SK-N-SH (cell line): ENCODE measurements at regions not wholly inside any gene's neighbourhood (a gene's known extent, or its start where the extent isn't known, plus 50 kb on each side); places are given as distances from the start of the nearest gene placed in this dataset.

Experiments
- CTCF ChIA-PET: fragments of 300-600, 350-600 bp; formaldehyde crosslinking; extraction: SDS; loops from one replicate; lab custom pipeline; 2021; lab: Yijun Ruan, JAX
- POLR2A ChIA-PET: fragments of 350-600 bp; sonication (Branson Sonifier 250); formaldehyde crosslinking; extraction: SDS; loops from one replicate; lab custom pipeline; 2020; ENCODE audit warnings: antibody characterized with exemption, inconsistent platforms; lab: Yijun Ruan, JAX
- DNase-seq: peaks from one replicate; pipeline ENCODE4 v3.0.0; 2012
- H2AFZ ChIP-seq: fragments of 200-600 bp; sonication (generic); 2 replicates; pipeline ENCODE4 v1.8.1; 2016; ENCODE audit warnings: antibody characterized with exemption, mild to moderate bottlenecking, low read depth
- H3F3A ChIP-seq: fragments of 200-600 bp; sonication (generic); replicated peaks from 2 replicates; pipeline ENCODE3; 2016; ENCODE audit warnings: antibody characterized with exemption, mild to moderate bottlenecking; ENCODE audit not compliant: insufficient read depth
- H3K27ac ChIP-seq, 2 experiments: fragments of 200-500 bp in 1 of 2; fragments of 200-600 bp in 1 of 2; sonication (Bioruptor generic) in 1 of 2; sonication (generic), shearing (Covaris generic) in 1 of 2; 2 replicates each; pipeline versions ENCODE4 v1.5.1 to v1.6.1; 2014 to 2016; ENCODE audit warnings: low read depth in 2 of 2, inconsistent platforms in 1 of 2, low read length in 1 of 2, mild to moderate bottlenecking in 1 of 2, mixed read lengths in 1 of 2
- H3K27me3 ChIP-seq: fragments of 200-600 bp; sonication (generic), shearing (Covaris generic); 2 replicates; pipeline ENCODE4 v1.6.1; 2016; ENCODE audit warnings: mixed run types; ENCODE audit not compliant: insufficient read depth
- H3K36me3 ChIP-seq, 2 experiments: fragments of 200-500 bp in 1 of 2; fragments of 200-600 bp in 1 of 2; sonication (Bioruptor generic) in 1 of 2; sonication (generic) in 1 of 2; replicated peaks in 1 of 2; 2 replicates each; pipeline versions ENCODE3 to v1.5.1; 2014 to 2016; ENCODE audit warnings: low read length in 1 of 2, mild to moderate bottlenecking in 1 of 2; ENCODE audit not compliant: insufficient read depth in 2 of 2, control insufficient read depth in 1 of 2
- H3K4me1 ChIP-seq, 2 experiments: fragments of 200-500 bp in 1 of 2; fragments of 200-600 bp in 1 of 2; sonication (Bioruptor generic) in 1 of 2; sonication (generic), shearing (Covaris generic) in 1 of 2; 2 replicates each; pipeline versions ENCODE4 v1.5.1 to v1.6.1; 2014 to 2016; ENCODE audit warnings: low read depth in 1 of 2, low read length in 1 of 2, mixed run types in 1 of 2; ENCODE audit not compliant: insufficient read depth in 2 of 2, control insufficient read depth in 1 of 2
- H3K4me2 ChIP-seq: fragments of 200-600 bp; sonication (generic), shearing (Covaris generic); 2 replicates; pipeline ENCODE4 v1.6.1; 2017; ENCODE audit warnings: mixed run types
- H3K4me3 ChIP-seq, 2 experiments: fragments of 200-500 bp in 1 of 2; fragments of 200-600 bp in 1 of 2; sonication (Bioruptor generic) in 1 of 2; sonication (generic), shearing (Covaris generic) in 1 of 2; 2 replicates each; pipeline versions ENCODE4 v1.5.1 to v1.8.1; 2014 to 2016; ENCODE audit warnings: low read depth in 2 of 2, inconsistent platforms in 1 of 2, low read length in 1 of 2, mild to moderate bottlenecking in 1 of 2, mixed read lengths in 1 of 2, moderate library complexity in 1 of 2
- H3K79me2 ChIP-seq: fragments of 200-600 bp; sonication (generic); 2 replicates; pipeline ENCODE4 v1.8.1; 2017; ENCODE audit warnings: mild to moderate bottlenecking; ENCODE audit not compliant: insufficient read depth
- H3K9ac ChIP-seq: fragments of 200-600 bp; sonication (generic); 2 replicates; pipeline ENCODE4 v1.6.1; 2017; ENCODE audit warnings: mixed run types
- H3K9me2 ChIP-seq: fragments of 200-600 bp; sonication (generic); 2 replicates; pipeline ENCODE4 v1.6.1; 2017; ENCODE audit warnings: mixed run types
- H3K9me3 ChIP-seq: fragments of 200-600 bp; sonication (generic); 2 replicates; pipeline ENCODE4 v1.6.1; 2017; ENCODE audit warnings: mixed run types, mild to moderate bottlenecking, moderate library complexity
- H4K20me1 ChIP-seq: fragments of 200-600 bp; sonication (generic); 2 replicates; pipeline ENCODE4 v1.6.1; 2017; ENCODE audit warnings: mild to moderate bottlenecking, mixed run types; ENCODE audit not compliant: insufficient read depth
- GATA2 ChIP-seq: sonication (generic); formaldehyde crosslinking; IDR thresholded peaks from 2 replicates; pipeline ENCODE4 v1.5.0; 2020; ENCODE audit warnings: mild to moderate bottlenecking, missing genetic modification reagents
- NFIC ChIP-seq: IDR thresholded peaks from 2 replicates; pipeline ENCODE4 v1.4.0; 2012; ENCODE audit warnings: borderline replicate concordance
- RCOR1 ChIP-seq: fragments of 150-350 bp; IDR thresholded peaks from 2 replicates; pipeline ENCODE4 v1.6.1; 2017; ENCODE audit warnings: antibody characterized with exemption, low read length
- WGBS: methylation state at CpG from one replicate; pipeline ENCODE4 v1.1.6; 2017; ENCODE audit warnings: low lambda C conversion rate; 5-methylcytosine and 5-hydroxymethylcytosine counted together

DNA sequence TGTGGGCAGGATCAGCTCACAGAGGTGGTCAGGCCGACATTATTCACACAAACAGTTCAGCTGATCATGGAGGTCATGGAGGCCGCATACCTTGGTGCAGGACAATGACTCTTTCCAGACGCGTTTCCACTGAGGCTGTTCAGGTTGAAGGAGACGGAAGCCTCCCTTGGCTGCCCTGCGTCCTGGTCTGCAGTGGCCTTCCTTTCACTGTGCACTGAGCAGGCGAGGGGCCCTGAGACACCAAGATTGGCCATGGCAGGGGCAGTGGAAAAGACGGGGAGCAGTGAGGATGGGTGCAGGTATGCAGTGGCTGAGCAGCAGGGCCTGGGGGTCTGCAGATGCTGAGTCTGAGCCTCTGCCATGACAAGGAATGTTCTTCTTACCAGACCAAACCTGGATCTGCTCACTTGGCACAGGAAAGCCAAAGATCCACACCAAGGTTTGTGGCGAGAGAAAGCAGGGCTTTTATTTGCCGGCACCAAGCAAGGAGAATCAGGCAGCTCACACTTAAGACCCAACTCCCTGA is 263.3 kb downstream of the GLRX3 start:
- no peak for DNase-seq
- no peak overlapping the region for H3K27ac ChIP-seq
- H3F3A ChIP-seq, result no peaks in the 10 kb centered on the region
- no peak for TF ChIP-seq RCOR1
- ChIA-PET CTCF (interaction anchor here (1.0 kb wide), 1 partner anchor 58 kb away, joined by 3 read pairs; no protein-coding TSS in a partner anchor), POLR2A (no interaction called here)
- no peaks in the 10 kb centered on the region for H3K9me3 ChIP-seq
- peaks cover 0 to 15% of the 10 kb centered on the region in 2 experiments; a peak in 1 of 4 replicates for H3K4me1 ChIP-seq
- no peak overlapping the region for H3K9ac ChIP-seq
- H3K27me3 ChIP-seq, result no peaks in the 10 kb centered on the region
- H3K9me2 ChIP-seq, result no peaks in the 10 kb centered on the region
- no peaks in the 10 kb centered on the region for H3K79me2 ChIP-seq
- H3K36me3 ChIP-seq, result no peaks in the 10 kb centered on the region
- 31% methylated on average over 9 of the region's 10 CpGs for WGBS
- no peaks in the 10 kb centered on the region for H4K20me1 ChIP-seq
- H2AFZ ChIP-seq, result no peak overlapping the region
- no peak overlapping the region for H3K4me2 ChIP-seq
- no peak overlapping the region for H3K4me3 ChIP-seq

DNA sequence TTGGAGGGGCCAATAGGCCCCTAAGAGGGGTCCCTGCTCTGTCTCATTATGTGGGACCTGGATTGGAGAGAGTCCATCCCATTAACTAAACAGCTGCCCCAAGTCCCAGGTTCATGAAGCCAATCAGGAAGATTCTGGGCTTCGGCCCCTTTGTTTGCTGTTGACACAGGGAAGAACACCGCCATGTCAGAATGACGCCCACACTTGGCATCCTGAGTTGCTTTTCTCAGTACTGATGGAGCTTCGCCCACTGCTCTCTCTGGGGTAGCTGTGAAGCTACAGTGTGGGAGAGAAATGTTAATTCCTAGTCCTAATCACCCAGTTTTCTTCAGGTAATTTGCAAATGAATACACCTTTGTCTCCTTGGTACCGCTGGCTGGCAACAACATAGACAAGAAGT is 264.7 kb downstream of the GLRX3 start:
- Histone ChIP-seq H3K79me2 (no peaks in the 10 kb centered on the region), H3K36me3 (no peaks in the 10 kb centered on the region), H3K9me2 (no peaks in the 10 kb centered on the region), H3K27ac (no peak overlapping the region), H3F3A (no peaks in the 10 kb centered on the region), H2AFZ (no peak overlapping the region), H3K9me3 (no peaks in the 10 kb centered on the region), H3K9ac (no peak overlapping the region), H3K4me1 (peaks cover 0 to 15% of the 10 kb centered on the region in 2 experiments; a peak in 1 of 4 replicates), H3K27me3 (no peaks in the 10 kb centered on the region), H3K4me2 (no peak overlapping the region), H3K4me3 (no peak overlapping the region), H4K20me1 (no peaks in the 10 kb centered on the region)
- ChIA-PET POLR2A (no interaction called here), CTCF (no interaction called here)
- 35% methylated on average over 5 of the region's 5 CpGs for WGBS
- DNase-seq, result no peak
- TF ChIP-seq NFIC, result no peak

DNA sequence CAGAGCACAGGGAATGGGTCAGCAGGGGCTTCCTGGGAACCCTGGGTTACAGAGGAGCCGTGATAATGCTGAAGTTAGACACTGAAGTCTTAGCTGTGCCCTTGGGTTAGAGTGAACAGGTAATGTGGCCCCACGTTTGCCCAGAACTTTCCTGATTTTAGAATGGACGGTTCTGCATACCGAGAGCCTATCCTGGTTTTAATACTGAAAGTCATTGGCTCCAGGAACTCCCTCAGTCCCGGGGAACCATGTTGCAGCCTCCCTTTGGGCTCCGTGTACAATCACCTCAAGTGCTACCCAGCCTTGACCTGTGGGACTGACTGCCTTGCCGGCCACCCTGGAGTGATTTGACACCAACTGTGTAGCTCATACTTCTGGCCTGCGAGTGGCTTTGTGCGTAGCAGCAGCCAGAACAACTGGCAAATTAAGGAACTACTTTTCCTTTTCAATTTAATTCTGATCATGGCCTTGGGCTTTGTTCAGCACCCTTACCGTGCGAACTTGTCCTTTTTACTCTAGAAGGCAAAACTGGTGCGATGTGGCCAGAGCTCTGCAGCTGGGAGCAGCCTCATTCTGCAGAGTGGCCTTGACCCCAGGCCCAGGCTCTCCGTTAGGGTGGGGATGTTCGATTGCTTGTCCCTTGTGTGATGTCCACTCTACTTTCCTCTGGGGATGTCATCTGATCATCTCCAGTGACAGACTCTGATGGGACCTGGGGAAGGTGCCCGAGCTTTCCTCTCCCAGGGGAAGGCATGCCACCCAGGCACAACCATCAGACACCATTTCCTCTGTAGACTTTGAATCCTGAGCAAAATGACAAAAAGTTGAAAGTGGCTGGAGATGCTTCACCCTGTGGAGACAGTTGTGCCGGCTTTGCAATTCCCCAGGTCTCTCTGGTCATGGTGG is 265.9 kb downstream of the GLRX3 start:
- 21% methylated on average over 16 of the region's 16 CpGs for WGBS
- Histone ChIP-seq H3K36me3 (no peaks in the 10 kb centered on the region), H3K9me3 (no peaks in the 10 kb centered on the region), H3K27ac (no peak overlapping the region), H3F3A (no peaks in the 10 kb centered on the region), H3K4me3 (no peak overlapping the region), H4K20me1 (no peaks in the 10 kb centered on the region), H2AFZ (no peak overlapping the region)
- no peak for TF ChIP-seq GATA2 (CRISPR knock-in tag)
- TF ChIP-seq, all 33 proteins: peak for 0
- no peaks in the 10 kb centered on the region for H3K9me2 ChIP-seq
- no peak for DNase-seq
- no peaks in the 10 kb centered on the region for H3K79me2 ChIP-seq
- ChIA-PET CTCF (interaction anchor here (0.6 to 1.6 kb wide), 2 partner anchors 66 to 908 kb away, joined by 3 to 4 read pairs; no protein-coding TSS in a partner anchor), POLR2A (interaction anchor here (0.7 kb wide), 1 partner anchor 24 kb away, joined by 3 read pairs; no protein-coding TSS in a partner anchor)
- H3K27me3 ChIP-seq, result no peaks in the 10 kb centered on the region
- no peak overlapping the region for H3K4me2 ChIP-seq
- peaks cover 0 to 15% of the 10 kb centered on the region in 2 experiments; a peak in 1 of 4 replicates for H3K4me1 ChIP-seq
- no peak overlapping the region for H3K9ac ChIP-seq
